GM12801 (cell line): ENCODE measurements at regions not wholly inside any gene's neighbourhood (a gene's known extent, or its start where the extent isn't known, plus 50 kb on each side); places are given as distances from the start of the nearest gene placed in this dataset.

Source experiments
- CTCF ChIP-seq: IDR thresholded peaks from one replicate; pipeline ENCODE4 v1.5.1; 2011; ENCODE audit warnings: control low read depth; ENCODE audit not compliant: insufficient read length; ENCODE audit errors: extremely low read depth

- TF ChIP-seq CTCF, result no peak
These were observed 247.4 kb upstream of the CHD1 start for GRCh38 chr5:99176186-99176585.

- no peak for TF ChIP-seq CTCF
These were observed 240.5 kb upstream of the CHD1 start for GRCh38 chr5:99169309-99169708.

- TF ChIP-seq CTCF, result no peak
These were observed 227.9 kb upstream of the CHD1 start for GRCh38 chr5:99156688-99157087.

GRCh38 chr5:99141534-99142128 lies 212.8 kb upstream of the CHD1 start:
- no peak for TF ChIP-seq CTCF

GRCh38 chr5:99138911-99139310 lies 210.1 kb upstream of the CHD1 start:
- no peak for TF ChIP-seq CTCF

- no peak for TF ChIP-seq CTCF
These were observed 205.1 kb upstream of the CHD1 start for GRCh38 chr5:99133921-99134320.

- no peak for TF ChIP-seq CTCF
These were observed 201.1 kb upstream of the CHD1 start for GRCh38 chr5:99129768-99130501.
